ENCODE measurements at regions not wholly inside any gene's neighbourhood (a gene's known extent, or its start where the extent isn't known, plus 50 kb on each side); places are given as distances from the start of the nearest gene placed in this dataset.
"Not testable (repeated sequence)": the region's sequence is repeated elsewhere in the genome, so short reads cannot be mapped to it uniquely, and the experiment has no call there.

- intact Hi-C loops (cut with micrococcal nuclease) = no loop called here
These were observed 108.7 kb downstream of the SUCLA2 start for GRCh38 chr13:47892374-47892773.

GRCh38 chr13:47890146-47890814, 110.8 kb downstream of the SUCLA2 start:
- intact Hi-C loops (cut with micrococcal nuclease) = no loop called here

GRCh38 chr13:47886314-47886713, 114.8 kb downstream of the SUCLA2 start:
- intact Hi-C loops (cut with micrococcal nuclease) = no loop called here

GRCh38 chr13:47875201-47875600, 125.9 kb downstream of the SUCLA2 start:
- intact Hi-C loops (cut with micrococcal nuclease) = no loop called here

GRCh38 chr13:47873987-47874386, 127.1 kb downstream of the SUCLA2 start:
- intact Hi-C loops (cut with micrococcal nuclease) = not testable (repeated sequence)

DNA sequence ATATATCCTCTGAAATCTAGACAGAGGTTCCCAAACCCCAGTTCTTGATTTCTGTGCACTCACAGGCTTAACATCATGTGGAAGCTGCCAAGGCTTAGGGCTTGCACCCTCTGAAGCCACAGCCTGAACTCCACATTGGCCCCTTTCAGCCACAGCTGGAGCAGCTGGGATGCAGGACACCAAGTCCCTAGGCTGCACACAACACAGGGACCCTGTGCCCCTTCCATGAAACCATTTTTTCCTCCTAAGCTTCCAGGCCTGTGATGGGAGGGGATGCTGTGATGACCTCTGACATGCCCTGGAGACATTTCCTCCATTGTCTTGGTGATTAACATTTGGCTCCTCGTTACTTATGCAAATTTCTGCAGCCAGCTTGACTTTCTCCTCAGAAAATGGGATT, 127.8 kb downstream of the SUCLA2 start:
- intact Hi-C loops (cut with micrococcal nuclease) = not testable (repeated sequence)

DNA sequence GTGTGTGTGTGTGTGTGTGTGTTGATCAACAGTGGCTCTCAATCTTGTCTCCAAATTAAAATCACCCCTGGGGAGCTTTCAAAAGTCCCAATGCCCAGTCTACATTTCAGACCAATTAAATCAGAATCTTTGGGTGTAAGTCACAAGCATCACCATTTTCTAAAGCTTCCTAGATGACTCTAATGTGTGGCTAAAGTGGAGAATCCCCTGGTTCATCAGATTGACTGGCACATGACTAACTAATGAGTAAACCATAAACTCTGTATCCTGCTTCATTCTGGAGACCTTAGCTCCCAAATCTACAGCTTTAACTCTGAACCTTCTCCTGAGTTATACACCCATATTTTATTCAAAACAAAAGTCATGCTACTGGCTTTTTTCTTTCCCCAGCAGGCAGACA, 131.3 kb downstream of the SUCLA2 start:
- intact Hi-C loops (cut with micrococcal nuclease) = no loop called here

GRCh38 chr13:47865883-47866282, 135.2 kb downstream of the SUCLA2 start:
- intact Hi-C loops (cut with micrococcal nuclease) = no loop called here

- intact Hi-C loops (cut with micrococcal nuclease) = no loop called here
These were observed 138.2 kb downstream of the SUCLA2 start for GRCh38 chr13:47862841-47863240.

DNA sequence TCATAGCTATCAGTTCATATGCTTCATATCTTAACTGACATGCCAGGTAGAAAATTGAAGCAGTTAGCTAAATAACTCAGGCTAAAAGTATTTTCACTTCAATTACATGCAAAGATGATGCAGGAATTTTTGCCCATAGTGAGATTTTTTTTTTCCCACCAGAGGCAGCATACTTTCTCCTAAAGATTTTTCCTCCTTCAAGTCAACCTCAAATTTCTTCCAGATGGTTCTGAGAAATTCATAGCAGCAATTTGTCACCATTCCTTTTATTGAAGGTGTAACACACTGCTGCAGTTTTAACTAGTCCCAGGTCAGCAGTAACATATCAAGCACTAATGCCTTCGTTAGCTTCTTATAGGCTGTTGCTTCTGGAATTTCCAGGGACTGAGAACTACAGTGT, 141.9 kb downstream of the SUCLA2 start:
- intact Hi-C loops (cut with micrococcal nuclease) = no loop called here

- intact Hi-C loops (cut with micrococcal nuclease) = no loop called here
These were observed 142.7 kb downstream of the SUCLA2 start for GRCh38 chr13:47858042-47859025.

GRCh38 chr13:47853236-47853635, 147.8 kb downstream of the SUCLA2 start:
- intact Hi-C loops (cut with micrococcal nuclease) = no loop called here

- intact Hi-C loops (cut with micrococcal nuclease) = no loop called here
These were observed 154.2 kb downstream of the SUCLA2 start for GRCh38 chr13:47846886-47847285.

GRCh38 chr13:47845981-47846380, 155.1 kb downstream of the SUCLA2 start:
- intact Hi-C loops (cut with micrococcal nuclease) = no loop called here

DNA sequence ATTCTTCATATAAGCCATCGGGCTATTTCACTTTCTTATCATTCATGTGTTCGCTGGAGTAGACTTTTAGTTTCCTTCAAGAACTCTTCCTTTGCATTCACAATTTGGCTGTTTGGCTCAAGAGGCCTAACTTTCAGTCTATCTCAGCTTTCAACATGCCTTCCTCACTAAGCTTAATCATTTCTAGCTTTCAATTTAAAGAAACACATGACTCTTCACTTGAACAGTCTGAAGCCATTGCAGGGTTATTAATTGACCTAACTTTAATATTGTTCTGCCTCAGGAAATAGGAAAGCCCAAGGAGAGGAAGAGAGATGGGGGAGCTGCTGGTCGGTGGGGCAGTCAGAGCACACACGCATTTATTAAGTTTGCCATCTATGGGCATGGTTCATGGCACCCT, 158.1 kb downstream of the SUCLA2 start:
- intact Hi-C loops (cut with micrococcal nuclease) = no loop called here

GRCh38 chr13:47841151-47841550, 159.9 kb downstream of the SUCLA2 start:
- intact Hi-C loops (cut with micrococcal nuclease) = no loop called here

DNA sequence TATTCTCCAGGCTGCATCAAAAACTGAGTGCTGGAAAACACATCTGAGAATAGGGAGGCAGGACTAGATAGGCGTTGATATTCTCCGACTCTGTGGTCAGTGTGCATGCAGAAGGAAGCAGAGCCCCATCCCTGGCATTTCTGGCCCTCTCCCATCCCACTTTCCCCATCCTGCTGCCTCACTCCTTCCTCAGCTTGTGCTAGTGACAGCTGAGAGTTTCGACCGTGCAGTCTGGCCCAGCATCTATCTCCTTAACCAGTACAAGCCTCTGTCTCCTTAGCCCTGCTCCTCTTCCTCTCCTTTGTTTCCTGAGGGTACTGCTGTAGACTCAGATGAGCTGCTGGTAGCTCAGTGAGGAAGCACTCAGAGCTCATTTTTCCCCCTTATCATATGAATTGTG, 163.2 kb downstream of the SUCLA2 start:
- intact Hi-C loops (cut with micrococcal nuclease) = no loop called here

GRCh38 chr13:47837104-47837880, 163.8 kb downstream of the SUCLA2 start:
- intact Hi-C loops (cut with micrococcal nuclease) = no loop called here

DNA sequence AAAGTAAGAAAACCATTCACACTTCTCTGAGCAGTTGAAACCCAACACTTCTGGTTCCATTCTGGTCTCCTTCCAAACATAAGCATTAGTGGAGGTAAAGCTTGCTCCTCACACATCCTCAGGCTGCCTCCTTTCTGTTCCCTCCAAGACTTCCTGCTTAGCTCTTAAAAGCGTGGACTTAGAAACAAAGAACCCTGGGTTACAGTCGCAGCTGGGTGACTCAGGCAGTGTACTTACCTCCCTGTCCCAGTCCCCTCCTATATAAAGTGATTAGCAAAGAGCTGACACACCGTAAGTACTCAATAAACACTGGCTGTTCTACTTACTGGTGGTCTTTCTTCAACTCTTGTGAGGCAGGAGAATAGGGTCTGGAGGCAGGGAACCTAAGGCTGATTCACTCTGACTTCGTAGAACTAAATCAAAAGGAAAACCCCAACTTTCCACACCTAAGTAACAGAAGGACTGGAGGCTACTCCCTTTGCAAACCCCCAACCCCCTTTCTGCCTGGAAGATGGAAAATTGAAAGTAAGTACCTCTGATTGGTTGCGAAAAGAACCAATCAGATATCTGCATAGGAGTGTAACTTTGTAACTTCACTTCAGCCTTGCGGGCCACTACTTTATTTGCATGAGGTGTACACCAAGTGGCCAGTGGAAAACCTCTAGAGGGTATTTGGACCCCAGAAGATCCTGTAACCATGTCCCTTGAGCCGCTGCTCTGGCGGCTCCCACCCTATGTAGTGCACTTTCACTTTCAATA, 165.4 kb downstream of the SUCLA2 start:
- intact Hi-C loops (cut with micrococcal nuclease) = no loop called here

DNA sequence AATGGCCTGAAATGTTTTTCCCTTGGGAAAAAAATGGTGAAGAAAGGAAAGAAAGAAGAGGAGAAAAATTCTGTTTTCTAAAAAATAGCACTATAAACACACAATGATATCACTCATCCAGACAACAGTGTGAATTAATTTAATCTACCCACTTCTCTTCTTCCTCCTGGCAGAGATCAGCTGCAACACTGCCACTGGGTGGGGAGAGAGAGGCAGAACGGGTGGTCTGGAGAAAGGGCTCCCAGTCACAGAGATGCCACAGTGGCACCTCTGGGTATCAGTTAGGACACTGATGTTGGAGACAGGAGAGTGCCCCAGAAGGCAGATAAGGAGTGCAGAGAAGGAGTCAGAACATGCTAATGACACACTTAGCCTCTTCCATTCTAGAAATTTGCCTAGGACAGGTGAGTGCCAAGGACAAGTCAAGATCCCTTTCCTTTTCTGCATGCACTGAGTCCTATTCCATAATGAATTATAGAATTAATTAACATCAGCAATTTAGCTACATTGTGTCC, 168.6 kb downstream of the SUCLA2 start:
- intact Hi-C loops (cut with micrococcal nuclease) = no loop called here

DNA sequence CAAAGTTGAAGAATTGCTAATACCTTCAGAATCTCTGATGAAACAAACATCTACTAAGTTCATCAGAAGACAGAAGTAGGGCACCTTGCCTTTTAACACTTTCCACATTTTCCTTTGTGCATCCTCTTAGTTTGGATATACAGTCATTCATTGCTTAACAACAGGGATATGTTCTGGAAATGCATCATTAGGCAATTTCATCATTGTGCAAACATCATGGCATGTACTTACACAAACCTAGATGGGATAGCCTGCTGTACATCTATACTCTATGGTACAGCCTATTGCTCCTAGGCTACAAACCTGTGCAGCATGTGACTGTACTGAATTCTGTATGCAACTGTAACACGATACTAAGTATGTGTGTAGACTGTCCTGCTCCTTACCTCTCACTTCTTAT, 169.8 kb downstream of the SUCLA2 start:
- intact Hi-C loops (cut with micrococcal nuclease) = no loop called here
